ENCODE measurements at regions not wholly inside any gene's neighbourhood (a gene's known extent, or its start where the extent isn't known, plus 50 kb on each side); places are given as distances from the start of the nearest gene placed in this dataset.

- DNase-seq, result no peak
These were observed 292.2 kb upstream of the NPVF start for GRCh38 chr7:25520516-25520915.

GRCh38 chr7:25521236-25521635 is 292.9 kb upstream of the NPVF start:
- no peak for DNase-seq

- no peak for DNase-seq
These were observed 294.4 kb upstream of the NPVF start for GRCh38 chr7:25522727-25523126.

GRCh38 chr7:25527665-25528170 is 299.4 kb upstream of the NPVF start:
- DNase-seq, result no peak

GRCh38 chr7:25529320-25529719 is 301.0 kb upstream of the NPVF start:
- DNase-seq, result no peak

- DNase-seq, result no peak
These were observed 308.6 kb upstream of the NPVF start for GRCh38 chr7:25536851-25537250.

GRCh38 chr7:25537662-25538375 is 309.5 kb upstream of the NPVF start:
- DNase-seq, result no peak

- DNase-seq, result no peak
These were observed 313.0 kb upstream of the NPVF start for GRCh38 chr7:25541094-25541821.

GRCh38 chr7:25541877-25542276 is 313.6 kb upstream of the NPVF start:
- DNase-seq, result no peak

- no peak for DNase-seq
These were observed 314.9 kb upstream of the NPVF start for GRCh38 chr7:25543210-25543609.

- no peak for DNase-seq
These were observed 315.5 kb upstream of the NPVF start for GRCh38 chr7:25543798-25544197.

- no peak for DNase-seq
These were observed 316.0 kb upstream of the NPVF start for GRCh38 chr7:25544254-25544653.

- no peak for DNase-seq
These were observed 317.1 kb upstream of the NPVF start for GRCh38 chr7:25545124-25546008.

GRCh38 chr7:25546306-25546705 is 318.0 kb upstream of the NPVF start:
- no peak for DNase-seq

- no peak for DNase-seq
These were observed 321.1 kb upstream of the NPVF start for GRCh38 chr7:25549271-25549921.

GRCh38 chr7:25550149-25550548 is 321.9 kb upstream of the NPVF start:
- no peak for DNase-seq

GRCh38 chr7:25552998-25553397 is 324.7 kb upstream of the NPVF start:
- no peak for DNase-seq

- no peak for DNase-seq
These were observed 325.4 kb upstream of the NPVF start for GRCh38 chr7:25553580-25554291.

GRCh38 chr7:25557379-25557917 is 329.2 kb upstream of the NPVF start:
- no peak for DNase-seq

GRCh38 chr7:25557930-25558329 is 329.6 kb upstream of the NPVF start:
- DNase-seq, result no peak

GRCh38 chr7:25558605-25559004 is 330.3 kb upstream of the NPVF start:
- no peak for DNase-seq
